ENCODE measurements at regions not wholly inside any gene's neighbourhood (a gene's known extent, or its start where the extent isn't known, plus 50 kb on each side); places are given as distances from the start of the nearest gene placed in this dataset.

GRCh38 chr20:11745145-11745544 lies 172.5 kb upstream of the BTBD3 start:
- H3K4me2 ChIP-seq: no peak overlapping the region

DNA sequence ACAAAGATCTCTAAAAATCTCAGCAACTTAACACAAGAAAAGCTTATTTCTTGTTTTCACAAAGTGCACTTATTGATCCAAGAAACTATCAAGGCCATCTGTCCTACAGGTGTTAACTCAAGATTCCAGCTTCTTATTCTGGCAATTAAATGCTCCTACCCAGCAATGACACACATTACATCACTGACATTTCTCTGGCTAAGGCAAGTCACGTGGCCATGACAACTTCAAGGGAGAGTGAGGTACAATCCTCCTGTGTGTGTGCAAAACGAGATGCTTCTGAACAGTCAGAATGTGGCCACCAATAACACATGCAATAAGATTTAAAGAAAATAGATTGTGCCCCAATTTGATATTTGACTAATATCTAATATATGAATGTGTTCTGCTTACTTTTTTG lies 169.3 kb upstream of the BTBD3 start:
- Histone ChIP-seq H3K27me3 (ENCODE audit: insufficient read depth, low read depth) (no peaks in the 10 kb centered on the region), H4K20me1 (ENCODE audit: insufficient read depth) (no peaks in the 10 kb centered on the region), H3K4me1 (ENCODE audit: low read depth, poor library complexity, severe bottlenecking) (no peaks in the 10 kb centered on the region)

More at GRCh38 chr20:11745145-11745544, 172.5 kb upstream of the BTBD3 start:
- H3K4me3 ChIP-seq (IDR thresholded peaks at IDR 0.05; ENCODE audit: insufficient read depth, low read depth, low read length): no peak overlapping the region
- H3K9ac ChIP-seq: no peak overlapping the region
- H2AFZ ChIP-seq (ENCODE audit: low read depth): no peak overlapping the region
- H3K4me1 ChIP-seq (ENCODE audit: low read depth, poor library complexity, severe bottlenecking): no peaks in the 10 kb centered on the region
- no peak for TF ChIP-seq CTCF (conservative IDR thresholded peaks at IDR 0.05; ENCODE audit: low read depth, low read length)
- H3K27ac ChIP-seq: no peak overlapping the region
- H3K79me2 ChIP-seq (ENCODE audit: insufficient read depth, low read depth): no peaks in the 10 kb centered on the region
- H4K20me1 ChIP-seq (ENCODE audit: insufficient read depth): no peaks in the 10 kb centered on the region
- H3K27me3 ChIP-seq (ENCODE audit: insufficient read depth, low read depth): no peaks in the 10 kb centered on the region
- H3K36me3 ChIP-seq (ENCODE audit: insufficient read depth): no peaks in the 10 kb centered on the region

DNA sequence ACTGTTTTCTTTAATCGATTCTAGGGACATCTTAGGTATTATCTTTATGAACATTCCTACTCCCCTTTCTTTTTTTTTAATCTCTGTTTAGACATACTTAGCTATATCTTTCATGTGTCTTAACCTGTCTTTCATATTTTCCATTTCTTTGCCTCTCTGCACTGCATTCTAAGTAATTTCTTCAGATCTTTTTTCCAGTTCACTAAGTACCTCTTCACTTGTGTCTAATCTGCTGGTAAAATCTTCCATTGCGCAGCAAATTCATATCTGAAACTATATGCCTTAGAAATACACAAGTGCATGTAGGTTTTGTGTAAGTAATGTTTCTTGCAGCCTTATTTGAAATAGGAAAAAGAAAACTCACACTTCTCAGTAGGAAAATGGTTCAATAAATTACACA lies 165.4 kb upstream of the BTBD3 start:
- no peak overlapping the region for H3K27ac ChIP-seq
- H3K9ac ChIP-seq: no peak overlapping the region
- no peaks in the 10 kb centered on the region for H3K79me2 ChIP-seq (ENCODE audit: insufficient read depth, low read depth)
- H3K4me1 ChIP-seq (ENCODE audit: low read depth, poor library complexity, severe bottlenecking): no peaks in the 10 kb centered on the region
- no peak overlapping the region for H3K4me3 ChIP-seq (IDR thresholded peaks at IDR 0.05; ENCODE audit: insufficient read depth, low read depth, low read length)
- H4K20me1 ChIP-seq (ENCODE audit: insufficient read depth): no peaks in the 10 kb centered on the region
- H3K36me3 ChIP-seq (ENCODE audit: insufficient read depth): no peaks in the 10 kb centered on the region
- no peak overlapping the region for H2AFZ ChIP-seq (ENCODE audit: low read depth)
- no peak for TF ChIP-seq CTCF (conservative IDR thresholded peaks at IDR 0.05; ENCODE audit: low read depth, low read length)
- no peaks in the 10 kb centered on the region for H3K27me3 ChIP-seq (ENCODE audit: insufficient read depth, low read depth)
- no peak overlapping the region for H3K4me2 ChIP-seq

More for the DNA sequence above, 169.3 kb upstream of the BTBD3 start:
- H3K4me2 ChIP-seq: no peak overlapping the region
- H3K4me3 ChIP-seq (IDR thresholded peaks at IDR 0.05; ENCODE audit: insufficient read depth, low read depth, low read length): no peak overlapping the region
- H3K9ac ChIP-seq: no peak overlapping the region
- H3K27ac ChIP-seq: no peak overlapping the region
- no peaks in the 10 kb centered on the region for H3K36me3 ChIP-seq (ENCODE audit: insufficient read depth)
- H3K79me2 ChIP-seq (ENCODE audit: insufficient read depth, low read depth): no peaks in the 10 kb centered on the region
- H2AFZ ChIP-seq (ENCODE audit: low read depth): no peak overlapping the region
- no peak for TF ChIP-seq CTCF (conservative IDR thresholded peaks at IDR 0.05; ENCODE audit: low read depth, low read length)

DNA sequence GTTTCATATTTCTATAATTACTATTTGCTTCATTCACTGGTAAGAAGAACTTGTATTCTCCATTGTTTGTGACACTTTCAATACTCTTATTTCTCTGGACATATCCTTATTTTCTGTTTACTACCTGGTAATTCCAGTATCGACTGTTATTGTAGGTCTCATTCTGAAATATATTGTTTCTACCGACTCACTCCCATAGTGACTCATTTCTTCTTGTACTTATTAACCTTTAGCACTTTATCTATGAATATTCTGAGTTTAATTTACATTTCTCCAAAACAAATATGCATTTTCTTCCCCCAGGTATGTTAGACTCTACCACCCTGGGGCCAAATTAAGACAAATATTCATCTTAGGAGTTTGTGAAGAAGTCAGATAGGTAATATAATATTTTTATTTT lies 164.5 kb upstream of the BTBD3 start:
- H3K4me2 ChIP-seq: no peak overlapping the region
- H3K27ac ChIP-seq: no peak overlapping the region
- no peaks in the 10 kb centered on the region for H3K27me3 ChIP-seq (ENCODE audit: insufficient read depth, low read depth)
- no peak overlapping the region for H2AFZ ChIP-seq (ENCODE audit: low read depth)
- no peaks in the 10 kb centered on the region for H3K36me3 ChIP-seq (ENCODE audit: insufficient read depth)
- H4K20me1 ChIP-seq (ENCODE audit: insufficient read depth): no peaks in the 10 kb centered on the region
- H3K4me3 ChIP-seq (IDR thresholded peaks at IDR 0.05; ENCODE audit: insufficient read depth, low read depth, low read length): no peak overlapping the region
- H3K4me1 ChIP-seq (ENCODE audit: low read depth, poor library complexity, severe bottlenecking): no peaks in the 10 kb centered on the region
- TF ChIP-seq CTCF (conservative IDR thresholded peaks at IDR 0.05; ENCODE audit: low read depth, low read length): no peak
- H3K79me2 ChIP-seq (ENCODE audit: insufficient read depth, low read depth): no peaks in the 10 kb centered on the region
- no peak overlapping the region for H3K9ac ChIP-seq

Data from KMS-11 (cell line).